ENCODE measurements at regions not wholly inside any gene's neighbourhood (a gene's known extent, or its start where the extent isn't known, plus 50 kb on each side); places are given as distances from the start of the nearest gene placed in this dataset.

DNA sequence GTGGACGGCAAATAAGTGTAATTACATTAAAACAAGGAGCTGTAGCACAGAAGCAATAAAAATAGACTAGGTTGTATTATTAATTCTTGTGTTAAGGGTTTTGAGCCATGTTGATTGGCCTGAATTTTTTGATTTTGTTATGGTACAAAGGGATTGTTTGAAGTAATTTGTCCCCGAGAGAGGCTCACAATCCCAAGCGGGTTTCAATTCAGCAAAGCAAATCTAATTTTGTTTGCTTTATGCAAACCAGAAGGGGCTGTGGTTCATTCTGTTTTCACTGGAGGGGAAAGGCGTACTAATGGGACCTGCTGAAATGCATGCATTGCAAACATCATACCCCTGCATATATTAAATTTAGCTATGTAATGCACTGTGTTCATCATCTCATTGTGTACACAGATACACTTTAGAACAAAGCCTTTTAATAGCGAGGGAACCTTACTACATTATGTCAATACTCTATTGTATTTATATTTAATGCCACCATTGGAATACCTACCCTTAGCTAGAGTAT lies 379.5 kb upstream of the POU3F2 start (continued):
- TF ChIP-seq, protein P1, sequence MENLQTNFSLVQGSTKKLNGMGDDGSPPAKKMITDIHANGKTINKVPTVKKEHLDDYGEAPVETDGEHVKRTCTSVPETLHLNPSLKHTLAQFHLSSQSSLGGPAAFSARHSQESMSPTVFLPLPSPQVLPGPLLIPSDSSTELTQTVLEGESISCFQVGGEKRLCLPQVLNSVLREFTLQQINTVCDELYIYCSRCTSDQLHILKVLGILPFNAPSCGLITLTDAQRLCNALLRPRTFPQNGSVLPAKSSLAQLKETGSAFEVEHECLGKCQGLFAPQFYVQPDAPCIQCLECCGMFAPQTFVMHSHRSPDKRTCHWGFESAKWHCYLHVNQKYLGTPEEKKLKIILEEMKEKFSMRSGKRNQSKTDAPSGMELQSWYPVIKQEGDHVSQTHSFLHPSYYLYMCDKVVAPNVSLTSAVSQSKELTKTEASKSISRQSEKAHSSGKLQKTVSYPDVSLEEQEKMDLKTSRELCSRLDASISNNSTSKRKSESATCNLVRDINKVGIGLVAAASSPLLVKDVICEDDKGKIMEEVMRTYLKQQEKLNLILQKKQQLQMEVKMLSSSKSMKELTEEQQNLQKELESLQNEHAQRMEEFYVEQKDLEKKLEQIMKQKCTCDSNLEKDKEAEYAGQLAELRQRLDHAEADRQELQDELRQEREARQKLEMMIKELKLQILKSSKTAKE (IDR thresholded peaks at IDR 0.05; ENCODE audit: low read depth, poor library complexity, severe bottlenecking), result no peak
- TF ChIP-seq, protein P2, sequence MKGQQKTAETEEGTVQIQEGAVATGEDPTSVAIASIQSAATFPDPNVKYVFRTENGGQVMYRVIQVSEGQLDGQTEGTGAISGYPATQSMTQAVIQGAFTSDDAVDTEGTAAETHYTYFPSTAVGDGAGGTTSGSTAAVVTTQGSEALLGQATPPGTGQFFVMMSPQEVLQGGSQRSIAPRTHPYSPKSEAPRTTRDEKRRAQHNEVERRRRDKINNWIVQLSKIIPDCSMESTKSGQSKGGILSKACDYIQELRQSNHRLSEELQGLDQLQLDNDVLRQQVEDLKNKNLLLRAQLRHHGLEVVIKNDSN (IDR thresholded peaks at IDR 0.05; ENCODE audit: borderline replicate concordance, extremely low read length, insufficient read depth, low read depth, low read length), result no peak

DNA sequence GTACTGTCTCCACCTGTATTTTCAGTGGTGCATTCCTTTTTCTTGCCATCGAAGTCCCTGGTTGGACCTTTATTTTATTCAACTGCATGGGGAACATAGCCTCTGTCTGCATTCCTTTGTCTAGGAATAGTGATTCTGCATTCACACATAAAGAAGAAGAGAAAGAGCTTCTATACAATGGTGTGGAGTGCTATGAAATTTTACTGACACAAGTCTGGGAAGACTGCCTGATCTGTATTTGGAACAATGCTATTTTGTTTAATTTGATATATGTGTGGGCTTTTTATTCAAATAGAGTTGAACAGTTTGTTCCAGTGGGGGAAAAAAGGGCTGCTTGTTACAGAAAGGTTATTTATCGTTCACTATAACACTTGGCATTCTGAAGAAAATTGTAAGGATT lies 375.7 kb upstream of the POU3F2 start:
- DNase-seq (ENCODE audit: low read depth, low spot score) (no peak), FAIRE-seq (no peak), ATAC-seq (no peak)
- POLR2A ChIA-PET, result no interaction called here
- Histone ChIP-seq H3K9ac (ENCODE audit: control insufficient read depth, insufficient read depth, low read length) (no peak overlapping the region), H3K79me2 (ENCODE audit: control insufficient read depth, insufficient read depth, low read length) (no peaks in the 10 kb centered on the region), H3K27ac (ENCODE audit: control insufficient read depth, insufficient read depth) (no peak overlapping the region), H4K20me1 (ENCODE audit: control insufficient read depth, insufficient read depth) (no peaks in the 10 kb centered on the region), H3K4me1 (ENCODE audit: control insufficient read depth, insufficient read depth, low read length) (no peaks in the 10 kb centered on the region), H3K36me3 (ENCODE audit: control insufficient read depth in 2 of 2, insufficient read depth in 2 of 2, low read length in 1 of 2) (no peaks in the 10 kb centered on the region), H3K4me2 (ENCODE audit: control insufficient read depth, insufficient read depth) (no peak overlapping the region), H3K4me3 (no peak overlapping the region), H3K9me3 (replicated peaks; ENCODE audit: control insufficient read depth, insufficient read depth, low read length) (no peaks in the 10 kb centered on the region), H3K27me3 (replicated peaks in 1 of 2; ENCODE audit: control insufficient read depth in 2 of 2, insufficient read depth in 2 of 2, low read length in 1 of 2) (no peaks in the 10 kb centered on the region), H2AFZ (ENCODE audit: control insufficient read depth, low read depth, low read length) (no peak overlapping the region)
- RAD21 ChIA-PET (ENCODE audit: unreplicated experiment), result no interaction called here
- CTCF ChIA-PET, result interaction anchor here (0.9 kb wide), 1 partner anchor 43 kb away, joined by 3 read pairs; no protein-coding TSS in a partner anchor
- in situ Hi-C loops (cut with MboI), result no loop called here
- 0% methylated on average over 2 of the region's 2 CpGs for WGBS (ENCODE audit: insufficient coverage, insufficient replicate concordance, low lambda C conversion rate, missing lambda C conversion rate)
- SMC1A ChIA-PET (ENCODE audit: uncharacterized antibody, unreplicated experiment), result no interaction called here
- intact Hi-C loops (cut with micrococcal nuclease; ENCODE audit: unreplicated experiment), result loop anchor here (10.0 kb wide), 1 partner anchor 386 kb away; no protein-coding TSS in a partner anchor
- BruUV-seq (replicated peaks), result no TSS peak
- TF ChIP-seq MYB (IDR thresholded peaks at IDR 0.05; ENCODE audit: borderline replicate concordance, low read depth, low read length), result no peak
- no peak for TF ChIP-seq CREB1 (IDR thresholded peaks at IDR 0.05; ENCODE audit: low read depth)
- TF ChIP-seq IKZF2 (IDR thresholded peaks at IDR 0.05), result no peak
- no peak for TF ChIP-seq NR2F1 (conservative IDR thresholded peaks at IDR 0.05)
- no peak for TF ChIP-seq PAX8 (IDR thresholded peaks at IDR 0.05)
- TF ChIP-seq, protein P3, sequence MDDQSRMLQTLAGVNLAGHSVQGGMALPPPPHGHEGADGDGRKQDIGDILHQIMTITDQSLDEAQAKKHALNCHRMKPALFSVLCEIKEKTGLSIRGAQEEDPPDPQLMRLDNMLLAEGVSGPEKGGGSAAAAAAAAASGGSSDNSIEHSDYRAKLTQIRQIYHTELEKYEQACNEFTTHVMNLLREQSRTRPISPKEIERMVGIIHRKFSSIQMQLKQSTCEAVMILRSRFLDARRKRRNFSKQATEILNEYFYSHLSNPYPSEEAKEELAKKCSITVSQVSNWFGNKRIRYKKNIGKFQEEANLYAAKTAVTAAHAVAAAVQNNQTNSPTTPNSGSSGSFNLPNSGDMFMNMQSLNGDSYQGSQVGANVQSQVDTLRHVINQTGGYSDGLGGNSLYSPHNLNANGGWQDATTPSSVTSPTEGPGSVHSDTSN (IDR thresholded peaks at IDR 0.05; ENCODE audit: insufficient replicate concordance, low read depth, low read length), result no peak
- TF ChIP-seq ZSCAN29 (IDR thresholded peaks at IDR 0.05), result no peak
- TF ChIP-seq STAT3 (IDR thresholded peaks at IDR 0.05; ENCODE audit: low read depth, low read length), result no peak
- no peak for TF ChIP-seq BMI1 (IDR thresholded peaks at IDR 0.05; ENCODE audit: borderline replicate concordance)
- TF ChIP-seq, protein P4, sequence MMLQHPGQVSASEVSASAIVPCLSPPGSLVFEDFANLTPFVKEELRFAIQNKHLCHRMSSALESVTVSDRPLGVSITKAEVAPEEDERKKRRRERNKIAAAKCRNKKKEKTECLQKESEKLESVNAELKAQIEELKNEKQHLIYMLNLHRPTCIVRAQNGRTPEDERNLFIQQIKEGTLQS (IDR thresholded peaks at IDR 0.05; ENCODE audit: borderline replicate concordance, extremely low read depth, low read depth, low read length), result no peak
- no peak for TF ChIP-seq RAD21 (IDR thresholded peaks at IDR 0.05; ENCODE audit: insufficient read depth, low read depth, low read length)
- TF ChIP-seq POLR2AphosphoS2 (IDR thresholded peaks at IDR 0.05; ENCODE audit: low read depth, low read length), result no peak

Measured in GM12878 (cell line).